ENCODE measurements at regions not wholly inside any gene's neighbourhood (a gene's known extent, or its start where the extent isn't known, plus 50 kb on each side); places are given as distances from the start of the nearest gene placed in this dataset.
"Not testable (repeated sequence)": the region's sequence is repeated elsewhere in the genome, so short reads cannot be mapped to it uniquely, and the experiment has no call there.

DNA sequence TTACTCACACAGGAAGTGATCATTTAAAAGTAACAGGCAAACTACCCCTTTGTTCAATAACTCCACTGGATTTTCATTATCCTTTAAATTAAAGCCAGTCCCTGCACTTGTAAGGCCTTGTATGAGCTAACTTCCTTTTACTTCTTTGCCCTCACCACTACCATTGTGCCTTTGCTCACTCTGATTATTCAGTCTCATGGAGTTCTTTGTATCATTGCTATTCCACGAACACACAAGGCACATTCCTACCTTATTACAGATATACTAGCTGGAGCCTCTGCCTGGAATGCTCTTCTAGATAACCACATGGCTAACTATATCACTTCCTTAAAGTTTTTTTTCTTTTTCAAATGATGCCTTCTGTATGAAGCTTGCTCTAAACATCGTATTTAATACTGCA is 748.6 kb upstream of the HS3ST5 start:
- DNase-seq = no peak

DNA sequence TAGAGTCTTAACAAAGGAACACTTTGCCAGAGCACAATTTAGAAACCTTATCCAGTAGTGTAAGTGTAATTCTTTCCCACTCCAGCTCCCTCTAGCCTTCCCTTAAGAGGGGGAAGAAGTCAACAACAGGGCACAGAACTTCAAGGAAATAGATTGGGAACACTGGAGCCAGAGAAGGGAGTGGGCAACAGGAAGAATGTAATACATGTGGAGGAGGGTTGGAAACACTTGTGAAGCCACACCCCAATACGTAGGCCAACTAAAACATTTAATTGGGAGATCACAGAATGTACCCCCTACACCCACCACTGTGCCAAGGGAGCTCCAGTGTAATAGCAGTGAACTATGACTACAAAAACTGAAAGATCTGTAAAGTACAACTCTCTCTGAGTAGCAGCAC is 735.7 kb upstream of the HS3ST5 start:
- DNase-seq = no peak

DNA sequence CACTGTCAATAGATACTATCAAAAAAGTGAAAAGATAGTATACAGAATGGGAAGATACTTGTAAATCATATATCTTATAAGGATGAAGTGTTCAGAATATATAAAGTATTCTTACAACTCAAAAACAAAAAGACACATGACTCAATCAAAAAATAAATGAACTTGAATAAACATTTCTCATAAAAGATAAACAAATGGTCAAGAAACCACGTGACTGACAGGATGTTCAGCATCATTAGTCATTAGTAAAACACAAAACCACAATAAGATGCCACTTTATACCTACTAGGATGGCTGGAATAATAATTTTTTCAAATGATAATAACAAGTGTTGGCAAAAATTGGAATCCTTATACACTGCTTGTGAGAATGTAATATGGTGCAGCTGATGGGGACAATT is 729.1 kb upstream of the HS3ST5 start:
- no peak for DNase-seq

DNA sequence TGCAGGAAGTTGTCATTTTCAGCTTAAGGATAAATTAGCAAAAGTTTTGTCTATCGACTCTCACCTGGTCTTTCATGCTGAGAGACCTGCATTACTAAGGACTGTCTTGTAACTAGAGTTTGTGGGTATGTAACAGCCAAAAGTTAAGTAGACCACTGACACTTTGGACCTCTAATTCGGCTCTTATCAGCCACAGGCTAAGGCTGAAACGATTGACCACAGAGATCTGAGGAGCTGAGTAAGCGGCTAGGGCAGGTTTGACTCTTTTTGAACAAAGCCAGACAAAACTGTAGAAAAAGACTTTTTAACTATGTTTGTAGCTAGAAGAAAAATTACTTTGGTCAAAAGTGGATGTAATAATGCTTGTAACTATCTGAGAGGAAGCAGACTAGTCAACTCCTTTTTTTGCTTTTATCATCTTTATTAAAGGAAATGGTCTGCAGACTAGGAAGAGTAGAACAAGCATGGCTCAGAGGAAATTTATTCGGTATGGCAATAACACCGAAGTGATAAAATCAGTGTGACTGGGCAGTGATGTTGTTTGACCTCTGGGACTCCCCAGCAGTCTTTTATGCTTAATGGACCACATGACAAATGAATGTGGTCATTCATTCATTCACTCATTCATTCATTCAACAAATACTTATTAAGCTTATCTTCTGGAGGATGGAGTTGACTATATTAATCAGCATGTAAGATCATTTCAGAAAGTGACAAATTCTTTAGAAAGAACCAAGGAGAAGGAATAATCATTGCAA is 725.0 kb upstream of the HS3ST5 start:
- no peak for DNase-seq

DNA sequence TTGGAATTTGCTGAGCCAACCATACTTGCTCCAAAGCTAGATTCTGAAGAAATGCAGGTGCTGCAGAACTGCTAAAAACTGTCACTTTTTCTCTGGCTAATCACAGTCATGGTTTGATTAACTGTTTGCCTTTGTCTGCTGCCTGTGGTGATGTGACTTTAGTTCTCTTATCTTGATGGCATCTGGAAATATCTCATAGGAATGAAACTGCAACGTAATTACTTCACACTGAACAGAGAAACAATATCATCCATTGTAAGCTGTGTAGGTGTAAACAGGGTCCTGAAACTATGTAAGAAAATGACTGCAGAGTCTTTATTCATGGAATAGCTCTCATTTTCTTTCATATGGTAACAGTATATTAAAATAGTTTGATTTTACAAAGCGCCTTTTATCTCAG is 721.9 kb upstream of the HS3ST5 start:
- DNase-seq = no peak

DNA sequence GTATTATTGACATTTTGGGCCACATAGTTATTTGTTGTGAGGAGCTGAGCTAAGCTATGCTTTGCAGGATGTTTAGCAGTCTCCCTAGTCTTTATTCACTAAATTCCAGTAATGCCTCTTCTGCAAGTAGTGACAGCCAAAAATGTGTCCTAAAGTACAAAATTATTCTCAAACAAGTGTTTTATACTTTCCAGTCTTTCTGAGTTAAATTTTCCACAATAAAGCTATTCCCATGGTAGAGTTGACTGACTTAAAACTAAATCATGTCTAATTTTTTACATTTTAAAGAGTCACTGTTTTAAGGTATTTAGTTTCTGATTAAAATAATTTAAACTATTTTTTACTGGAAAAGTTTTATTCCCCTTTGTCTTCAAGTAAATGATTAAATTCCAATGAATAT is 717.8 kb upstream of the HS3ST5 start:
- no peak for DNase-seq

DNA sequence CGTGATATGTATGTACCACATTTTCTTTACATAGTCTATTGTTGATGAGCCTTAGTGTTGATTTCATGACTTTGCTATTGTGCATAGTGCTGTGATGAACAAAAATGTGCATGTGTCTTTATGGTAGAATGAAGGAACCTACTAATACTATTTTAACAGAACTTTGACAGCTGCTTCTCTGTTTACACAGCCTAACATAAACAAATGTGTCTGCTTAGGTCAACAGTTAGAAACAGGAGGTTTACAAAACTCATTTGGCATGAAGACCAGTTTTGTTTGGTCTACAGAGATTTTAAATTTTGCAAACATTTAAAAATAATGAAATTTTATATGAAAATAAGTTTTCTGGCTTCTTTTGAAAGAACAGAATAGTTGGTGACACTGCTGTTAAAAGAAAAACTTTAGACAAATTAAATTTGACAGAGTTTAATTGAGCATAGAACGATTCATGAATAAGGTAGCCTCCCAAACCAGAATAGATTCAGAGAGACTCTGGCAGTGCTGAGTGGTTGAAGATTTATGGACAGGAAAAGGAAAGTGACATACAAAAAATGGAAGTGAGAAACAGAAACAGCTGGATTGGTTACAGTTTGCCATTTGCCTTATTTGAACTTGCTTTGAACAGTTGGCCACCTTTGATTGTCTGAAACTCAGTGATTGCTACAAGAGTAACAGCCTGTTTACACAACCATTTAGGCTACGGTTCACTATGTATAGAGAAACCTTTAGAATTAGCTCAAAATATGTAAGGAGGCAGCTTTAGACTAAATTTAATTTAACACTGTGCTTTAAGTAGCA is 715.8 kb upstream of the HS3ST5 start:
- no peak for DNase-seq

DNA sequence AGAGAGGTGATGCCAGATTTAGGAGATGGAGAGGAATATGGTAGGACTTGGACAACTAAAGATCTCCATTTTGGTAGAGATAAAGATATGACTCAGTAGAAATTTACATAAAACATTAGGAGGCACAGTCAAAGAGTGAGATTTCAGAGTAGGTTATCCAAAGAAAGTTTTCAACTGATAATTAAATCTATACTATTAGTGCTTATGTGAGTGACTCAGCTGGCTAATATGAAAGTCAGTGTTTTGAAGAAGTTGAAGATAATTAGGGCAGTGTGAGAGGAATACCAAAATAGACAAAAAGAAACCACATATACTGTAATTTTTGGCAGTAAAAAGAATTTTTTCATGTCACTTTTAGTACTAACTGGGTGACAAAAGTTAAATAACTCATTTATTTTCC is 712.8 kb upstream of the HS3ST5 start:
- no peak for DNase-seq

DNA sequence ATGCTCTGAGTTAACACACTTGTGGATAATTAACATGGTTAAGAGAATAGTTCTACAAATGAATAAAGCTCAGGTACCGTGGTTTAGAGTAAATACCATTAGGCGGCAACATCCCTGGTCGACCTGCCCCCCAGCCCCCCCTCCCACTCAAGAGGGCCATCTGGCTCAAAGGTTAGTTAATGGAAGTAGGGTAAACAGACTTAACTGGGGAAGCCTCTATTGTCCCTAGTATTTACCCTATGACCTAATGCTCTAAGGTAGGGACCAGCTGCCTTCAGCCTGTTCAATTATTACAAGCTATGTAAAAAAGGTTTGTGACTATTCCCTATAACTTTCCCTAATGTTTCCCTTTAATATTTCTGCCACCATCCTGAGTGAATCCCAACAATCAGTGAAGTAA is 711.4 kb upstream of the HS3ST5 start:
- DNase-seq = not testable (repeated sequence)

DNA sequence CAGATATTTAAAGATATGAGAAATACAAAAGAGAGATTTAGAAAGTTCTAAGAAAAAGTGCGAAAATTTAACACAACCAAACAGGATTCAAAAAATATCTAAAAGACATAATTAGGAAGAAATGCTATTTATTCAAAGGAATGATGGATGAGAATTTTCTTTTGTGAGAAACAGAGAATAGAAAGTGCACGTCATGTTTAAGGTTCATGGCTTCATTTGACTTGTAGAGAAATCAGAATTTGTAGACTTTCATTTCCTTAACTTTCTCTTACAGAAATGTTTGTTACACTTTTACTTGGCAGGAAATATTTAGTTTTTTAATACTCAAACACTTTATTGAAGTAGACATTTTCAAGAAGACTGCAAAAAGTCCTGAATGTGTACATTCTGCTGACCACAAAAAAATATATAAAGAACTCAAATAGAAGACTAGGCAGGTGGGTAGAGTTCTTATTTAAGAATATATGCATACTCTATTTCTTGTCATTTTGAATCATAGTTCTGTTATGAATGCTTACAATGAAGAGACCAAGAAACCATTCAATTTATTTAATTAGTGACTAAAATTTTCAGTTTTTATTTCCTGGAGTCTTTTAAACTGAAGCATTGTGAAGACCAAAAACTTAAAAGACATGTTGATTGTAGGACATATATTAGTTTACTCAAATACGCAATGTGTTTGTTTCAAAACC is 710.5 kb upstream of the HS3ST5 start:
- DNase-seq = no peak

DNA sequence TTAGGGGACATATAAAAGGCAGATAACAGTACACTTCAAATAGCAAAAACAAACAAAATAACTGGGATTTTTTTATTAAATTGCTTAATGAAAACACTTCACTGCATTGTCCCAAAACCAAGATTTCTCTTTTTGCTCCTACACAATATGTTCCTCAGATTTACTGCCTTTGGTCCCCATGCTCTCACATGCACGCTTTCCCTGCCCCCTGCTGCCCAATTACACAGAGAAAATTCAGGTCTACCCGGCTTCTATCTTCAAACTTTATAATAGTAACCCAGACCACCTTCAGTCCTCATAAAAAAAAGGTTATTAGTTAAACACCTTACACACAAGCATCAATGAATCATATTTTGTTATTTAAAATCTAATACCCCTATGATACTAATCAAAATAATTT is 673.8 kb upstream of the HS3ST5 start:
- no peak for DNase-seq

DNA sequence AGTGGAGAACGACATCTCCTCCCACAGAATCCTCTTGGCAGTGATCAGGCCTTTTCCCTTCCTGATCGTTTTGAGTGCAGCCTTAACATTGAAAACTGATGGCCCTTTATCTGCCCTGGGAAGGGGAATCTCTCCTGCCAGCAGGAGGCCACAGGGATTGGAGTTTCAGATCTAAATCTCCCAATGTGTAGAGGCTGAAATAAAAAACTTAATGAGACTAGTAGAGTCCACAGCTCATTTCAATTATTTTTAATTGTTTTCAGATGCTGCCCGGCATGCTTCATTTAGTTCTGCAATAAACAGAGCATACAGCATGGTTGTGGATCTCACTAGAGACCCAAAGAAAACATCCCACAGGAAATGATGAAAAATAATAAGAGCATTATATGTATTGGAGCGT is 662.2 kb upstream of the HS3ST5 start:
- no peak for DNase-seq

DNA sequence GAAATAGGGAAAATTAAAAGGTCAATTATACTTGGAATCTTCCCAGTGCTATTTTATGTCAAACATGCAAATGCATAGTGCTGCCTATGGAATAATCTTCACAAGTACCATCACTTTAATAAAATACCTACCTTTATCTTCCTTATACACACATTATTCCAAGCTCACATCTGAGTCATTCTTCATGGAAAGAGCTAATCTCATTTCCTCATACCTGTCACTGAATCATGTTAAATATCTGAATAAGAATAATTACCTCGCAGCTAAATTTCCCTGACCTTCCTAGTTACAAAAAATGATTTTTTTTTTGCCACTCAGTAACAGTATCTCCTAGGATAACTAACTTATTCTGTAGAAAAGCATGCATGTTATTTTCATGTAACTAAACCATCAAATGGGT is 661.4 kb upstream of the HS3ST5 start:
- DNase-seq = no peak

DNA sequence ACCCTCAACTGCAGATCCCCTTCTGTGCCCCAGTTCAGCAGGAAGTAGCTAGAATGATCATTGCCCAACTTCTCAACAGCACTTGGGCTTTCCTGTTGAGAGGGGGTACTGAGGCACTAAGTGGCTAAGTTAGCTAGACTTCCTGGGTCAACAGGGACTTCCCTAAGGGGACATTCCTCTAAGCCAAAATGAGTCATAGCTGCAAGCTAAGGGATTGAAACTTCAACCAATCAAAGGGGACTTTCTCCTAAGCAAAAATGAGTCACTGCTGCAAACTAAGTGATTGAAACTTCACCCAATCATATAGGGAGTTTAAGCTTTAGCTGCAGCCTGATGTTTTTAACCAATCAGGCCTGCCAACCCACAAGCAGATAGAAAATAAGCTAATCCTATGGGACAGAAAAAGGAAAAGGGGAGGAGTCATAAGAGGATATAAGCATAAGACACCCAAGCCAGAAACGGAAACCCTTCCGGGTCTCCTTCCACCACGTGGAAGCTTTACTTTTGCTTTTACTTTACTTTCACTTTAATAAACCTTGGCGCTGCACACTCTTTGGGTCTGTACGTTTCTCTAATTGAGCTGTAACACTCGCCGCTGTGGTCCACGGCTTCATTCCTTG is 659.0 kb upstream of the HS3ST5 start:
- DNase-seq = no peak

DNA sequence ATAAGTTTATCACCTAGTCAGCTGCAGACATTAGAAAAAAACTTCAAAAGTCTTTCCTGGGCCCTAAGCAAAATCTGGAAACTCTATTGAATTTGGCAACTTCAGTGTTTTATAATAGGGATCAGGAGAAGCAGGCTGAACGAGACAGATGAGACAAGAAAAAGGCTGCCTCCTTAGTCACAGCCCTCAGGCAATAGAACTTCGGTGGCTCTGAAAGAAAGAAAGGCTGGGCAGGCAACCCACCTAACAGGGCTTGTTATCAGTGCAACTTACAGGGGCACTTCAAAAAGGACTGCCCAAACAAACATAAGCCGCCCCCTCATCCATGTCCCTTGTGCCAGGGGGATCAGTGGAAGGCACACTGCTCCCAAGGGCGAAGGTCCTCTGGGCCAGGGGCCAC is 657.9 kb upstream of the HS3ST5 start:
- DNase-seq = no peak

DNA sequence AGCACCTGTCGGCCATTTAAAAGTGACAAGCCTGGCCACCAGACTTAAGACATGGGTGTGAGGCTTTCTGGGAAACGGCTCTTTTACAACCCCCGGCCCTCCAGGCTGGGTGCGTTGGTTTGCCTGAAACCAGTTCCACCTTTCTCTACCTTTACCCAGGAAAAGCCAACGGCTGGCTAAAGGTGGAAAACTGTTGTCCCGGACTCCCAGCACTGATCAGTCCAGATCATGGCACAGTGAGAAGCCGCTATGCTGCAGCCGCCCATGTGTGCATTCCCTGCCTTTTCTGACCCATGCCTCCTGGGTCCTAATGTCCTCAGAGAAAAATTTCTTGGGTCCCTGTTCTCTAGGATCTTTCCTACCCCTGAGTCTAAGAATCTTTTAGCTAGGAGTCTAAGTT is 655.7 kb upstream of the HS3ST5 start:
- no peak for DNase-seq

DNA sequence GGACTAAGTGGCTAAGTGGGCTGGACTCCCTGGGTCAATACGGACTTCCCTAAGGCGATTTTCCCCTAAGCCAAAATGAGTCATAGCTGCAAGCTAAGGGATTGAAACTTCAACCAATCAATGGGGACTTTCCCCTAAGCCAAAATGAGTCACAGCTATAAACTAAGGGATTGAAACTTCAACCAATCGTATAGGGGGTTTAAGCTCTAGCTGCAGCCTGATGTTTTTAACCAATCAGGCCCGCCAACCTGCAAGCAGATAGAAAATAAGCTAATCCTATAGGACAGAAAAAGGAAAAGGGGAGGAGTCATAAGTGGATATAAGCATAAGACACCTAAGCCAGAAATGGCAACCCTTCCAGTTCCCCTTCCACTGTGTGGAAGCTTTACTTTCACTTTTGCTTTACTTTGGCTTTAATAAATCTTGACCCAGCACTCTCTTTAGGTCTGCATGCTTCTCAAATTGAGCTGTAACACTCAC is 655.0 kb upstream of the HS3ST5 start:
- DNase-seq = no peak

DNA sequence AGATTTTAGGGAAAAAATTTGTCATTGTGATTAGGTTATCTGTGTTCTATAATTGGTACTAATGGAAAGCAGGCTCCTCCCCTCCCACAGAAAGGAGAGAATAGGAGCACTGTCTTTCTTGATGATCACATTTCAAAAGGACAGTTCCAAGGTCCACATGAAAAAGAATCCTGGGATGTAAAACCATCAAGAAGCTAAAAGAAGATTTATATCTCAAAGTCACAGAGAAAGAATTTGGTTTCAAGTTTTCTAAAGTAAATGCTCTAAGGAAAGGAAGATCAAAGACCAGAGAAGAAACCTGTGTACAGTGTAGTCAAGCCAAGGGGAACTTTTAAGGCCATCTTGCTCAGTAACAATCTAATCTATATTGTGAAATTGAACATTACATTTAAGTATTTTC is 652.7 kb upstream of the HS3ST5 start:
- no peak for DNase-seq

DNA sequence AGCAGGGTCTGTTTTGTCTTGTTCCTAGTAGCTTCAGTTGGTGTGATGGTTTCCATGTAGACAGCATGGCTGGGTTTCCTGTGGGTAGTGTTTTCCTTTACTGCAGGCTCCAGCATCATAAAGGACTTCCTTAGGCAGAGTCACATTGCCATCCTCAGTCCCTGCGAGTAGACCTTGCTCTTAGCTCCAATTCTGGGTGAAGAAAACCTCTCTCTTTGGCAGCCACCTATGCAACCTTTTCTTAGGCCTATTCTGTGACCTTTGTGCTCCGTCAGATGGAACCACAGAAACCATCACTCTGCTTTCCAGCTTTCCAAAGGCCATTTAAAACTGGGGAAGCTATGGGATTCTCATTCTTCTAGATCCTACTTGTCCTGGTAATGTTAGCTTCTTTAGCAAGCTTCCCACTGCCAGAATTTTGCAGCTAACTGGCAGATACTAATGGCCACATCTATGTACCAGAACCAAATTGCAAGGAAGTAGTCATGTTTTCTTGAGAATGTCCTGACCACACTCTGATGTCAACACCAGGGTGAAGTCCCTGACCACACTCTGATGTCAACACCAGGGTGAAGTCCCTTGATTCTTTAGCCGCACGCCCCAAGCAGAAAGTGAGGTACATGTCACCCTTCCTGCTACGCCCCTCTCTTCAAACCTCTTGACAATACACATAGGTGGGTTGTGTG is 646.6 kb upstream of the HS3ST5 start:
- no peak for DNase-seq

DNA sequence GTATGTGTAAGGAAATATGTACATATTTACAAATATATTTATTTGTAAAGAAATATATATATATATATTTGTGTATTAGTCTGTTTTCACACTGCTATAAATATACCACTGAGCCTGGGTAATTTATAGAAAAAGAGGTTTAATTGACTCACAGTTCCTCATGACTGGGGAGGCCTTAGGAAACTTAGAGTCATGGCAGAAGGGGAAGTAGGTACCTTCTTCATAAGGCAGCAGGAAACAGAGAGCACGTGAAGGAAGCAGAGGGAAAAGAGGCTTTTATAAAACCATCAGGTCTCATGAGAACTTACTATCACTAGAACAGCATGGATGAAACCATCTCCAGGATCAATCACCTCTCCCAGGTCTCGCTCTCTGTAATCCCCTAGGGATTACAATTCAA is 644.5 kb upstream of the HS3ST5 start:
- DNase-seq = no peak

DNA sequence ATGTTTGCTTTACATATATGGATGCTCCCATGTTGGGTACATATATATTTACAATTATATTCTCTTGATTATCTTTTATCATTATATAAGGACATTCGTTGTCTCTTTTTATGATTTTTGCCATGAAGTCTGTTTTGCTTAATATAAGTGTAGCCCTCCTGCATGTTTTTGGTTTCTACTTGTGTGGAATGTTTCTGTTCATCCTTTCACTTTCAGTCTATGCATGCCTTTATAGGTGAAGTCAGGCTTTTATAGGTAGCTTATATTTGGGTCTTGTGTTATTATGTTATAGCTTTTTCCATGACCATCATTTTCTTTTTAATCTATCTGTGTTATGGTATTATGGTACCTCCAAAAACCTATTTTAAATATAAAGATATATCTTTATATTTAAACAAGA is 612.5 kb upstream of the HS3ST5 start:
- no peak for DNase-seq
